Kidney glomerular epithelial cell (primary cell): ENCODE measurements at regions not wholly inside any gene's neighbourhood (a gene's known extent, or its start where the extent isn't known, plus 50 kb on each side); places are given as distances from the start of the nearest gene placed in this dataset.
A peak's percentile ranks its signal among the peaks of the same experiment; 100 is the strongest.

Experiments
- DNase-seq: peaks from one replicate; lab custom pipeline; 2025; lab: John Stamatoyannopoulos, UW

GRCh38 chr13:108156749-108157148, 58.6 kb downstream of the LIG4 start:
- DNase-seq = no peak

- peak; percentile 38 for DNase-seq
Observed at GRCh38 chr13:108155185-108156106, 59.9 kb downstream of the LIG4 start.

GRCh38 chr13:108154421-108154858, 60.9 kb downstream of the LIG4 start:
- no peak for DNase-seq

- DNase-seq = no peak
Observed at GRCh38 chr13:108146642-108147041, 68.7 kb downstream of the LIG4 start.

- DNase-seq = no peak
Observed at GRCh38 chr13:108142702-108143436, 72.5 kb downstream of the LIG4 start.

- DNase-seq = no peak
Observed at GRCh38 chr13:108137176-108137575, 78.2 kb downstream of the LIG4 start.

GRCh38 chr13:108127406-108127805, 87.9 kb downstream of the LIG4 start:
- no peak for DNase-seq

- DNase-seq = no peak
Observed at GRCh38 chr13:108126056-108126455, 89.3 kb downstream of the LIG4 start.

GRCh38 chr13:108121406-108121805, 93.9 kb downstream of the LIG4 start:
- DNase-seq = no peak

GRCh38 chr13:108120856-108121255, 94.5 kb downstream of the LIG4 start:
- DNase-seq = no peak

GRCh38 chr13:108120302-108120701, 95.0 kb downstream of the LIG4 start:
- no peak for DNase-seq

GRCh38 chr13:108115738-108116137, 99.6 kb downstream of the LIG4 start:
- DNase-seq = no peak

- no peak for DNase-seq
Observed at GRCh38 chr13:108113407-108113806, 101.9 kb downstream of the LIG4 start.

- DNase-seq = no peak
Observed at GRCh38 chr13:108104736-108105135, 110.6 kb downstream of the LIG4 start.

- DNase-seq = no peak
Observed at GRCh38 chr13:108102771-108103170, 112.6 kb downstream of the LIG4 start.

- DNase-seq = no peak
Observed at GRCh38 chr13:108096301-108096915, 118.9 kb downstream of the LIG4 start.

- no peak for DNase-seq
Observed at GRCh38 chr13:108095036-108095435, 120.3 kb downstream of the LIG4 start.

- no peak for DNase-seq
Observed at GRCh38 chr13:108093616-108094015, 121.7 kb downstream of the LIG4 start.

- DNase-seq = no peak
Observed at GRCh38 chr13:108087810-108088209, 127.5 kb downstream of the LIG4 start.

- no peak for DNase-seq
Observed at GRCh38 chr13:108086678-108087077, 128.7 kb downstream of the LIG4 start.

- DNase-seq = no peak
Observed at GRCh38 chr13:108084840-108085239, 130.5 kb downstream of the LIG4 start.

- DNase-seq = peak; percentile 57
Observed at GRCh38 chr13:108083056-108083455, 132.3 kb downstream of the LIG4 start.

GRCh38 chr13:108082481-108082880, 132.9 kb downstream of the LIG4 start:
- DNase-seq = no peak
